Kidney epithelial cell (primary cell): ENCODE measurements at regions not wholly inside any gene's neighbourhood (a gene's known extent, or its start where the extent isn't known, plus 50 kb on each side); places are given as distances from the start of the nearest gene placed in this dataset.
"Not testable (repeated sequence)": the region's sequence is repeated elsewhere in the genome, so short reads cannot be mapped to it uniquely, and the experiment has no call there.

Experiments
- DNase-seq: peaks from one replicate; pipeline ENCODE4 v3.0.0-alpha.2; 2010; ENCODE audit warnings: low read depth
- H3K27me3 ChIP-seq: 2 replicates; pipeline ENCODE4 v1.6.0; 2011; ENCODE audit warnings: low read length; ENCODE audit not compliant: control insufficient read depth, insufficient read depth
- H3K36me3 ChIP-seq: 2 replicates; pipeline ENCODE4 v1.5.1; 2011; ENCODE audit warnings: low read length; ENCODE audit not compliant: control insufficient read depth, insufficient read depth
- H3K4me3 ChIP-seq: 2 replicates; pipeline ENCODE4 v1.5.1; 2011; ENCODE audit warnings: low read depth, mild to moderate bottlenecking, control low read depth, low read length
- CTCF ChIP-seq: IDR thresholded peaks from 2 replicates; pipeline ENCODE4 v1.5.1; 2011; ENCODE audit warnings: mild to moderate bottlenecking, moderate library complexity, low read length, control low read depth, inconsistent platforms; ENCODE audit not compliant: insufficient read depth, poor library complexity, severe bottlenecking

GRCh38 chr5:86463339-86463738, 154.4 kb upstream of the COX7C start:
- no peak for DNase-seq
- peak; percentile 4 for TF ChIP-seq CTCF
- H3K36me3 ChIP-seq, result no peaks in the 10 kb centered on the region
- H3K27me3 ChIP-seq, result no peaks in the 10 kb centered on the region
- H3K4me3 ChIP-seq, result no peak overlapping the region

GRCh38 chr5:86465052-86465838, 152.5 kb upstream of the COX7C start:
- no peak for TF ChIP-seq CTCF
- DNase-seq, result no peak
- H3K27me3 ChIP-seq, result no peaks in the 10 kb centered on the region
- no peak overlapping the region for H3K4me3 ChIP-seq
- H3K36me3 ChIP-seq, result no peaks in the 10 kb centered on the region

GRCh38 chr5:86466721-86467120, 151.0 kb upstream of the COX7C start:
- not testable (repeated sequence) for H3K27me3 ChIP-seq, H3K36me3 ChIP-seq, H3K4me3 ChIP-seq, DNase-seq

GRCh38 chr5:86482008-86482407, 135.7 kb upstream of the COX7C start:
- no peak for DNase-seq
- H3K4me3 ChIP-seq, result no peak overlapping the region
- no peaks in the 10 kb centered on the region for H3K27me3 ChIP-seq
- no peak for TF ChIP-seq CTCF
- H3K36me3 ChIP-seq, result no peaks in the 10 kb centered on the region

GRCh38 chr5:86493777-86494176, 124.0 kb upstream of the COX7C start:
- H3K4me3 ChIP-seq, result no peak overlapping the region
- DNase-seq, result no peak
- no peaks in the 10 kb centered on the region for H3K27me3 ChIP-seq
- H3K36me3 ChIP-seq, result no peaks in the 10 kb centered on the region
- TF ChIP-seq CTCF, result no peak

- Histone ChIP-seq H3K4me3 (no peak overlapping the region), H3K27me3 (no peaks in the 10 kb centered on the region), H3K36me3 (no peaks in the 10 kb centered on the region)
- DNase-seq, result no peak
- TF ChIP-seq CTCF, result no peak
Measured at GRCh38 chr5:86500947-86501346, 116.8 kb upstream of the COX7C start.
